Adrenal gland (tissue), 9 donors: ENCODE measurements at regions not wholly inside any gene's neighbourhood (a gene's known extent, or its start where the extent isn't known, plus 50 kb on each side); places are given as distances from the start of the nearest gene placed in this dataset.

Experiments used
- DNase-seq, 7 donors: peaks; one replicate each; pipeline ENCODE4 v3.0.0-alpha.2; 2019 to 2020
- H3K27ac ChIP-seq, 5 donors: fragments of 200-600 bp; sonication (generic) in 4 of 5; 1 replicate in 3 of 5; 2 replicates in 2 of 5; pipeline versions ENCODE4 v1.5.1 to v1.8.0; 2016 to 2020; ENCODE audit warnings: mild to moderate bottlenecking in 1 of 5
- H3K27me3 ChIP-seq: fragments of 200-600 bp; 2 replicates; pipeline ENCODE4 v1.8.0; 2021
- H3K36me3 ChIP-seq, 2 donors: fragments of 200-600 bp; replicated peaks in 1 of 2; 1 replicate in 1 of 2; 2 replicates in 1 of 2; pipeline versions ENCODE4 v1.5.1 to v1.8.0; 2018 to 2022
- H3K4me1 ChIP-seq, 2 donors: fragments of 200-600 bp; replicated peaks in 1 of 2; 1 replicate in 1 of 2; 2 replicates in 1 of 2; pipeline versions ENCODE4 v1.5.1 to v1.8.0; 2018 to 2021
- H3K4me3 ChIP-seq, 4 donors: fragments of 200-600 bp; sonication (generic) in 3 of 4; one replicate each; pipeline ENCODE4 v1.5.1; 2016 to 2018
- H3K9me3 ChIP-seq, 3 donors: fragments of 200-600 bp; sonication (generic) in 1 of 3; replicated peaks in 1 of 3; 1 replicate in 2 of 3; 2 replicates in 1 of 3; pipeline versions ENCODE4 v1.5.1 to v1.8.0; 2016 to 2021
- CTCF ChIP-seq, 6 experiments: fragments of 450-650 bp in 4 of 6; fragments of 200-600 bp in 2 of 6; sonication (generic) in 1 of 6; IDR thresholded peaks; 1 replicate in 5 of 6; 2 replicates in 1 of 6; pipeline versions ENCODE4 v1.5.1 to v1.8.0; 2016 to 2021; ENCODE audit warnings: antibody characterized with exemption in 6 of 6, mild to moderate bottlenecking in 2 of 6, moderate library complexity in 1 of 6
- POLR2A ChIP-seq, 2 donors: fragments of 450-650 bp; IDR thresholded peaks; one replicate each; pipeline ENCODE4 v1.6.1; 2017; ENCODE audit warnings: antibody characterized with exemption in 2 of 2, mild to moderate bottlenecking in 2 of 2, moderate library complexity in 1 of 2
- WGBS, 4 donors: extraction: QIAGEN DNeasy Blood & Tissue Kit in 2 of 4; methylation state at CpG; one replicate each; pipeline versions ENCODE4 v1.1.5 to v1.1.7; 2013 to 2017; 5-methylcytosine and 5-hydroxymethylcytosine counted together
- intact Hi-C, 2 donors: fragments of 100-400 bp; cut with DNase I; formaldehyde crosslinking; loops; one replicate each; pipeline versions ENCODE4 v1.14.1 to v1.15.0; 2022 to 2023
- donor health status: healthy with polysubstance abuse.
- donor health status: Bipolar disorder and iron deficiency.
- donor health status: DM: yes; HTN: yes; CAD: no.
- donor health status: DM: no; HTN: no; CAD: no.
- donor health status: DM: no; HTN: no; CAD: no.

DNA sequence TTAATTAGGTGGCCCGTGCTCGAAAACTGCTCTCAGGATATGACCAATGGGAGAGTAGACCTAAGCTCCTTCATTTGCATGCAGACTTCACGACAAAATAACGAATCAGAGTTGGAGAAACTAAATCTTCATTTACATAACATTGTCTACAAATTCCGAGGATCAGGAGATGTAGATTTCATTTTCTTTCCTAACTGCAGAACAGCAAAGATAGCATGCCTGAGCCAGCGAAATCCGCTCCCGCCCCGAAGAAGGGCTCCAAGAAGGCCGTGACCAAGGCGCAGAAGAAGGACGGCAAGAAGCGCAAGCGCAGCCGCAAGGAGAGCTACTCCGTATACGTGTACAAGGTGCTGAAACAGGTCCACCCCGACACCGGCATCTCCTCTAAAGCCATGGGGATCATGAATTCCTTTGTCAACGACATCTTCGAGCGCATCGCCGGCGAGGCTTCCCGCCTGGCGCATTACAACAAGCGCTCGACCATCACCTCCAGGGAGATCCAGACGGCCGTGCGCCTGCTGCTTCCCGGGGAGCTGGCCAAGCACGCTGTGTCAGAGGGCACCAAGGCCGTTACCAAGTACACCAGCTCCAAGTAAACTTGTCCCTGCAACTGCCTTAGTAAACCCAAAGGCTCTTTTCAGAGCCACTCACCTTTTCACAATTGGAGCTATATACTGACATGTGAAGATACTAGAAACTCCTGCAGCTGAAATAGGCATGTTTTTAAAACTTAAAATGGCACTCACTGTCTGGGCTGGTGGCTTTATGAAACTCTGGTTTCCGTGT, 96.5 kb downstream of the HFE start:
- Histone ChIP-seq H3K27me3 (no peaks in the 10 kb centered on the region), H3K36me3 (no peaks in the 10 kb centered on the region), H3K9me3 (no peaks in the 10 kb centered on the region), H3K4me1 (peaks cover 5 to 11% of the 10 kb centered on the region in 2 donors), H3K4me3 (peak overlapping the region in 3 of 4 donors; percentile 11 to 59 (median 36)), H3K27ac (peak overlapping the region; percentile 35 to 95 (median 80))
- whole genome bisulfite sequencing, 4 donors, result 0 to 1% (median 1%) methylated on average over 14 to 36 of the region's 36 CpGs
- peak; percentile 80 to 89 (median 84) for DNase-seq
- intact Hi-C loops, result no loop called here
- TF ChIP-seq POLR2A (IDR thresholded peaks at IDR 0.05) (peak; percentile 98 to 99), CTCF (IDR thresholded peaks at IDR 0.05) (no peak)

- no peaks in the 10 kb centered on the region for H3K36me3 ChIP-seq
- no peak for TF ChIP-seq POLR2A (IDR thresholded peaks at IDR 0.05)
- TF ChIP-seq CTCF (IDR thresholded peaks at IDR 0.05), result no peak
- H3K27ac ChIP-seq, result peak overlapping the region; percentile 35 to 95 (median 80)
- H3K4me3 ChIP-seq, result peak overlapping the region in 2 of 4 donors; percentile 36 to 59
- WGBS, 4 donors, result 48 to 54% (median 53%) methylated on average over 10 of the region's 10 CpGs
- no peak for DNase-seq
- no peaks in the 10 kb centered on the region for H3K27me3 ChIP-seq
- H3K9me3 ChIP-seq, result no peaks in the 10 kb centered on the region
- intact Hi-C loops, result no loop called here
- H3K4me1 ChIP-seq, result peaks cover 5 to 15% of the 10 kb centered on the region in 2 donors
Observed at GRCh38 chr6:26184367-26184891, 97.2 kb downstream of the HFE start.

- no peaks in the 10 kb centered on the region for H3K9me3 ChIP-seq
- 76 to 97% (median 92%) methylated on average over 2 of the region's 2 CpGs for WGBS, 4 donors
- no peaks in the 10 kb centered on the region for H3K36me3 ChIP-seq
- DNase-seq, result no peak
- H3K4me3 ChIP-seq, result no peak overlapping the region
- no peak for TF ChIP-seq CTCF (IDR thresholded peaks at IDR 0.05)
- TF ChIP-seq POLR2A (IDR thresholded peaks at IDR 0.05), result no peak
- no peaks in the 10 kb centered on the region for H3K27me3 ChIP-seq
- peaks cover 5 to 21% of the 10 kb centered on the region in 2 donors for H3K4me1 ChIP-seq
- H3K27ac ChIP-seq, result peak overlapping the region in 3 of 5 donors; percentile 67 to 95 (median 91)
- intact Hi-C loops, result no loop called here
Observed at GRCh38 chr6:26185004-26185403, 97.8 kb downstream of the HFE start.

DNA sequence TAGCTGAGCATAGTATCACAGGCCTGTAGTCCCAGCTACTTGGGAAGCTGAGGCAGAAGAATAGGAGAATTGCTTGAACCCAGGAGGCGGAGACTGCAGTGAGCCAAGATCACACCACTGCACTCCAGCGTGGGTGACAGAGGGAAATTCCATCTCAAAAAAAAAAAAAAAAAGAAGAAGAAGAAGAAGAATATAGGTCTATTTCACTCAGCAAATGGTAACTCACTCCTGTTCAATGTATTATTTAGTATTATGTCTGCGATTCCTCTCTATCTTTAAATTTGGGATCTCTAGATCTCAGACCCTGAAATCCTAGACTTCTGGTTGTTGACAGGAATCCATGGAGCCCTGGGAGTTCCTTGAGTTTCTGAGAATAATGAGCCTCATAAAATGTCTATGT, 98.6 kb downstream of the HFE start:
- Histone ChIP-seq H3K36me3 (no peaks in the 10 kb centered on the region), H3K27me3 (no peaks in the 10 kb centered on the region), H3K4me3 (no peak overlapping the region), H3K27ac (no peak overlapping the region), H3K9me3 (no peaks in the 10 kb centered on the region), H3K4me1 (peaks cover 5 to 22% of the 10 kb centered on the region in 2 donors)
- DNase-seq, result no peak
- intact Hi-C loops, result no loop called here
- 87 to 100% (median 91%) methylated on average over 3 of the region's 3 CpGs for WGBS, 4 donors
- TF ChIP-seq CTCF (IDR thresholded peaks at IDR 0.05) (no peak), POLR2A (IDR thresholded peaks at IDR 0.05) (no peak)
